ENCODE measurements at regions not wholly inside any gene's neighbourhood (a gene's known extent, or its start where the extent isn't known, plus 50 kb on each side); places are given as distances from the start of the nearest gene placed in this dataset.
"Not testable (repeated sequence)": the region's sequence is repeated elsewhere in the genome, so short reads cannot be mapped to it uniquely, and the experiment has no call there.

- no peak for DNase-seq
- in situ Hi-C loops (cut with HindIII; ENCODE audit: low pct_ligation_motif_present, low sequenced_read_pairs): no loop called here
- TF ChIP-seq, protein P1, sequence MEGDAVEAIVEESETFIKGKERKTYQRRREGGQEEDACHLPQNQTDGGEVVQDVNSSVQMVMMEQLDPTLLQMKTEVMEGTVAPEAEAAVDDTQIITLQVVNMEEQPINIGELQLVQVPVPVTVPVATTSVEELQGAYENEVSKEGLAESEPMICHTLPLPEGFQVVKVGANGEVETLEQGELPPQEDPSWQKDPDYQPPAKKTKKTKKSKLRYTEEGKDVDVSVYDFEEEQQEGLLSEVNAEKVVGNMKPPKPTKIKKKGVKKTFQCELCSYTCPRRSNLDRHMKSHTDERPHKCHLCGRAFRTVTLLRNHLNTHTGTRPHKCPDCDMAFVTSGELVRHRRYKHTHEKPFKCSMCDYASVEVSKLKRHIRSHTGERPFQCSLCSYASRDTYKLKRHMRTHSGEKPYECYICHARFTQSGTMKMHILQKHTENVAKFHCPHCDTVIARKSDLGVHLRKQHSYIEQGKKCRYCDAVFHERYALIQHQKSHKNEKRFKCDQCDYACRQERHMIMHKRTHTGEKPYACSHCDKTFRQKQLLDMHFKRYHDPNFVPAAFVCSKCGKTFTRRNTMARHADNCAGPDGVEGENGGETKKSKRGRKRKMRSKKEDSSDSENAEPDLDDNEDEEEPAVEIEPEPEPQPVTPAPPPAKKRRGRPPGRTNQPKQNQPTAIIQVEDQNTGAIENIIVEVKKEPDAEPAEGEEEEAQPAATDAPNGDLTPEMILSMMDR (IDR thresholded peaks at IDR 0.05; ENCODE audit: low read depth, low read length, missing control alignments): no peak
Measured at GRCh38 chr21:28687586-28687985, 305.1 kb downstream of the LTN1 start.

DNA sequence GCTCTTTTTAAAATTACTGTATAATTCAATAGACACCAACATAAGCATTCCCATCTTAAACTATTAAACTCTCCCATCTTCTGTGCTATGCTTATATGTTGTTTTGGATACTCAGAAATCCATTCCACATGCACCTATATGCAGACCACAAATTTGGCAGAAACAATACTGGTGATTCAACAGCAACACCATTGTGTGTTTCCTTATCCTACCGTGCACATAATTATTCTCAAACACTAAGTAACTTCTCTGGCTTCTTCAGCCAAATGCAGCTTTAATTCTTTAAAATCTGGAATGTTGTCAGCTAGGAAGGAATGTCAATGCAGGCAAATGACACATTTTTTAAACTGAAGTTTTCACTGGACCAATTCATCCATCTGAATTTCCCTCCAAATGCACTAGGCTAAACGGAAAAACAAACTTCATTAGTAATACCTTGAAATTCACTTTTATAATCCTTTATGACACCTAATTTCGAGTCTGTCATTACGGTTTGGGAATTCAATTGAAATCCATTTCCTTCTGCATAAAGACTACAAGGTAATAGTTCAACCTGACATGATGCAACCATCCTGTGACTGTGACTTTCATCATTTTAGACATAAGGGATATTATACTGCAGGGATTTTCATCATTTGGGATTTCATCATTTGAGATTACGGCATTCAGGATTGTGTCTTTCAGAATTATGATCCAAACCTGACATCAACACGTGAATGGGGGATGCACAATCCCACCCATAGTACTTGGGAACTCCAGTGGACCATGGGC, 308.5 kb downstream of the LTN1 start:
- Histone ChIP-seq H3K4me3 (ENCODE audit: low read depth, low read length) (no peak overlapping the region), H3K27ac (no peak overlapping the region), H3K36me3 (replicated peaks) (no peaks in the 10 kb centered on the region), H3K27me3 (replicated peaks) (no peaks in the 10 kb centered on the region)
- DNase-seq: no peak
- in situ Hi-C loops (cut with HindIII; ENCODE audit: low pct_ligation_motif_present, low sequenced_read_pairs): no loop called here
- TF ChIP-seq, protein P1 (IDR thresholded peaks at IDR 0.05; ENCODE audit: low read depth, low read length, missing control alignments): no peak

More at GRCh38 chr21:28687586-28687985, 305.1 kb downstream of the LTN1 start:
- Histone ChIP-seq H3K36me3 (replicated peaks) (no peaks in the 10 kb centered on the region), H3K4me3 (ENCODE audit: low read depth, low read length) (no peak overlapping the region), H3K27me3 (replicated peaks) (no peaks in the 10 kb centered on the region), H3K27ac (no peak overlapping the region)

GRCh38 chr21:28682884-28683283, 309.8 kb downstream of the LTN1 start:
- in situ Hi-C loops (cut with HindIII; ENCODE audit: low pct_ligation_motif_present, low sequenced_read_pairs); H3K4me3 ChIP-seq (ENCODE audit: low read depth, low read length); DNase-seq; H3K27ac ChIP-seq; H3K27me3 ChIP-seq (replicated peaks); H3K36me3 ChIP-seq (replicated peaks): not testable (repeated sequence)

DNA sequence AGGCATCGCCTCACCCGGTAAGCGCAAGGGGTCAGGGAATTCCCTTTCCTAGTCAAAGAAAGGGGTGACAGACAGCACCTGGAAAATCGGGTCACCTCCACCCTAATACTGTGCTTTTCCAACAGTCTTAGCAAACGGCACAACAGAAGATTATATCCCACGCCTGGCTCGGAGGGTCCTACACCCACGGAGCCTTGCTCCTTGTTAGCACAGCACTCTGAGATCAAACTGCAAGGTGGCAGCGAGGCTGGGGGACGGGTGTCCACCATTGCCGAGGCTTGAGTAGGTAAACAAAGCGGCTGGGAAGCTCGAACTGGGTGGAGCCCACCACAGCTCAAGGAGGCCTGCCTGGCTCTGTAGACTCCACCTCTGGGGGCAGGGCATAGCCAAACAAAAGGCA, 315.6 kb downstream of the LTN1 start:
- not testable (repeated sequence) for DNase-seq; H3K4me3 ChIP-seq (ENCODE audit: low read depth, low read length)

GRCh38 chr21:28675331-28676041, 317.2 kb downstream of the LTN1 start:
- in situ Hi-C loops (cut with HindIII; ENCODE audit: low pct_ligation_motif_present, low sequenced_read_pairs): no loop called here
- no peaks in the 10 kb centered on the region for H3K36me3 ChIP-seq (replicated peaks)
- H3K4me3 ChIP-seq (ENCODE audit: low read depth, low read length): no peak overlapping the region
- H3K27ac ChIP-seq: no peak overlapping the region
- TF ChIP-seq, protein P1 (IDR thresholded peaks at IDR 0.05; ENCODE audit: low read depth, low read length, missing control alignments): no peak
- DNase-seq: no peak
- H3K27me3 ChIP-seq (replicated peaks): no peaks in the 10 kb centered on the region

More for the DNA sequence above, 315.6 kb downstream of the LTN1 start:
- H3K36me3 ChIP-seq (replicated peaks); in situ Hi-C loops (cut with HindIII; ENCODE audit: low pct_ligation_motif_present, low sequenced_read_pairs); H3K27me3 ChIP-seq (replicated peaks); H3K27ac ChIP-seq: not testable (repeated sequence)

DNA sequence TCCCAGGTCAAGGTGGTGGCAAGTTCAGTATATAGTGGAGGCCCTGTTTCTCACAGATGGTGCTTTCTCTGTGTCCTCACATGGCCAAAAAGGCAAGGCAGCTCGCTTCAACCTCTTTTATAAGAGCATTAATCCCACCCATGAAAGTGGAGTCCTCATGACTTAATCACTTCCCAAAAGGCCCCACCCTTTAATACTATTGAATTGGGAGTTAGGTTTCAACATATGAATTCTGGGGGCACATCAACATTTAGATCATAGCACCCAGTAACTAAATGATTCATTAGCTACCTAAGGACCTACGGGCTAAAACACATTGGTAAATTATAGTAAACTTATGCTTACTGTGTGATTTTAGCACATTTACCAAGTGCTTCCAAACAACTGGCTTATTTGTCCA, 317.9 kb downstream of the LTN1 start:
- TF ChIP-seq, protein P1 (IDR thresholded peaks at IDR 0.05; ENCODE audit: low read depth, low read length, missing control alignments): no peak
- H3K27me3 ChIP-seq (replicated peaks): no peaks in the 10 kb centered on the region
- no peak overlapping the region for H3K27ac ChIP-seq
- H3K4me3 ChIP-seq (ENCODE audit: low read depth, low read length): no peak overlapping the region
- H3K36me3 ChIP-seq (replicated peaks): no peaks in the 10 kb centered on the region
- in situ Hi-C loops (cut with HindIII; ENCODE audit: low pct_ligation_motif_present, low sequenced_read_pairs): no loop called here
- no peak for DNase-seq

Data from brain microvascular endothelial cell (primary cell).